ENCODE measurements at regions not wholly inside any gene's neighbourhood (a gene's known extent, or its start where the extent isn't known, plus 50 kb on each side); places are given as distances from the start of the nearest gene placed in this dataset.
A peak's percentile ranks its signal among the peaks of the same experiment; 100 is the strongest.

- H3K9me3 ChIP-seq (ENCODE audit: low read depth): no peaks in the 10 kb centered on the region
- no peak for DNase-seq
- H3K36me3 ChIP-seq (ENCODE audit: low read depth): no peaks in the 10 kb centered on the region
- H4K20me1 ChIP-seq (ENCODE audit: insufficient read depth): no peaks in the 10 kb centered on the region
- H3K79me2 ChIP-seq (ENCODE audit: insufficient read depth): no peaks in the 10 kb centered on the region
- TF ChIP-seq EZH2phosphoT487 (IDR thresholded peaks at IDR 0.05; ENCODE audit: insufficient read depth, low read depth) (no peak), EZH2 (IDR thresholded peaks at IDR 0.05; ENCODE audit: insufficient read depth, poor library complexity, severe bottlenecking) (no peak)
- H3K9me2 ChIP-seq (ENCODE audit: insufficient read depth): no peaks in the 10 kb centered on the region
- no peak overlapping the region for H3K4me2 ChIP-seq (ENCODE audit: unreplicated experiment)
- no peak overlapping the region for H2AFZ ChIP-seq
- no peak overlapping the region for H3K9ac ChIP-seq
- no peak overlapping the region for H3K27ac ChIP-seq
- H3F3A ChIP-seq (ENCODE audit: insufficient read depth): no peaks in the 10 kb centered on the region
- in situ Hi-C loops (cut with MboI): no loop called here
- WGBS, 2 experiments (ENCODE audit: low coverage in 1 of 2, low lambda C conversion rate in 2 of 2, missing lambda C conversion rate in 2 of 2): 0 to 3% methylated on average over 1 of the region's 1 CpG
- H3K4me3 ChIP-seq: no peak overlapping the region
- no peaks in the 10 kb centered on the region for H3K27me3 ChIP-seq (replicated peaks; ENCODE audit: insufficient read depth)
- H3K4me1 ChIP-seq (ENCODE audit: insufficient read depth): no peaks in the 10 kb centered on the region
Measured at GRCh38 chr5:88113429-88113828, 155.2 kb downstream of the TMEM161B start.

- Histone ChIP-seq H3K27ac (no peak overlapping the region), H3K4me2 (ENCODE audit: unreplicated experiment) (no peak overlapping the region), H3K36me3 (ENCODE audit: low read depth) (no peaks in the 10 kb centered on the region), H3F3A (ENCODE audit: insufficient read depth) (no peaks in the 10 kb centered on the region), H2AFZ (no peak overlapping the region), H3K9me2 (ENCODE audit: insufficient read depth) (no peaks in the 10 kb centered on the region), H4K20me1 (ENCODE audit: insufficient read depth) (no peaks in the 10 kb centered on the region), H3K4me1 (ENCODE audit: insufficient read depth) (no peaks in the 10 kb centered on the region), H3K4me3 (no peak overlapping the region), H3K9me3 (ENCODE audit: low read depth) (no peaks in the 10 kb centered on the region), H3K79me2 (ENCODE audit: insufficient read depth) (no peaks in the 10 kb centered on the region), H3K27me3 (replicated peaks; ENCODE audit: insufficient read depth) (no peaks in the 10 kb centered on the region), H3K9ac (no peak overlapping the region)
- DNase-seq: peak; percentile 28
- WGBS, 2 experiments (ENCODE audit: low coverage in 1 of 2, low lambda C conversion rate in 2 of 2, missing lambda C conversion rate in 2 of 2): 36 to 39% methylated on average over 5 of the region's 5 CpGs
- TF ChIP-seq EZH2 (IDR thresholded peaks at IDR 0.05; ENCODE audit: insufficient read depth, poor library complexity, severe bottlenecking): no peak
- no peak for TF ChIP-seq EZH2phosphoT487 (IDR thresholded peaks at IDR 0.05; ENCODE audit: insufficient read depth, low read depth)
- in situ Hi-C loops (cut with MboI): no loop called here
Measured at GRCh38 chr5:88109818-88110217, 158.8 kb downstream of the TMEM161B start.

GRCh38 chr5:88108490-88109279 lies 160.0 kb downstream of the TMEM161B start:
- in situ Hi-C loops (cut with MboI): no loop called here
- no peaks in the 10 kb centered on the region for H3K27me3 ChIP-seq (replicated peaks; ENCODE audit: insufficient read depth)
- WGBS, 2 experiments (ENCODE audit: low coverage in 1 of 2, low lambda C conversion rate in 2 of 2, missing lambda C conversion rate in 2 of 2): 57% methylated on average over 8 of the region's 8 CpGs
- DNase-seq: no peak
- H2AFZ ChIP-seq: no peak overlapping the region
- TF ChIP-seq EZH2phosphoT487 (IDR thresholded peaks at IDR 0.05; ENCODE audit: insufficient read depth, low read depth) (no peak), EZH2 (IDR thresholded peaks at IDR 0.05; ENCODE audit: insufficient read depth, poor library complexity, severe bottlenecking) (no peak)
- no peaks in the 10 kb centered on the region for H3F3A ChIP-seq (ENCODE audit: insufficient read depth)
- H3K79me2 ChIP-seq (ENCODE audit: insufficient read depth): no peaks in the 10 kb centered on the region
- H3K9me2 ChIP-seq (ENCODE audit: insufficient read depth): no peaks in the 10 kb centered on the region
- no peak overlapping the region for H3K27ac ChIP-seq
- H3K9ac ChIP-seq: no peak overlapping the region
- H3K4me3 ChIP-seq: no peak overlapping the region
- no peaks in the 10 kb centered on the region for H3K4me1 ChIP-seq (ENCODE audit: insufficient read depth)
- no peaks in the 10 kb centered on the region for H3K9me3 ChIP-seq (ENCODE audit: low read depth)
- H3K36me3 ChIP-seq (ENCODE audit: low read depth): no peaks in the 10 kb centered on the region
- no peak overlapping the region for H3K4me2 ChIP-seq (ENCODE audit: unreplicated experiment)
- H4K20me1 ChIP-seq (ENCODE audit: insufficient read depth): no peaks in the 10 kb centered on the region

- Histone ChIP-seq H2AFZ (no peak overlapping the region), H3K9ac (no peak overlapping the region), H3K36me3 (ENCODE audit: low read depth) (no peaks in the 10 kb centered on the region), H3K4me3 (no peak overlapping the region), H3K9me3 (ENCODE audit: low read depth) (no peaks in the 10 kb centered on the region), H3K27me3 (replicated peaks; ENCODE audit: insufficient read depth) (no peaks in the 10 kb centered on the region), H3F3A (ENCODE audit: insufficient read depth) (no peaks in the 10 kb centered on the region), H4K20me1 (ENCODE audit: insufficient read depth) (no peaks in the 10 kb centered on the region), H3K79me2 (ENCODE audit: insufficient read depth) (no peaks in the 10 kb centered on the region), H3K27ac (no peak overlapping the region), H3K4me2 (ENCODE audit: unreplicated experiment) (no peak overlapping the region), H3K9me2 (ENCODE audit: insufficient read depth) (no peaks in the 10 kb centered on the region), H3K4me1 (ENCODE audit: insufficient read depth) (no peaks in the 10 kb centered on the region)
- no peak for TF ChIP-seq EZH2phosphoT487 (IDR thresholded peaks at IDR 0.05; ENCODE audit: insufficient read depth, low read depth)
- TF ChIP-seq EZH2 (IDR thresholded peaks at IDR 0.05; ENCODE audit: insufficient read depth, poor library complexity, severe bottlenecking): no peak
- DNase-seq: no peak
- in situ Hi-C loops (cut with MboI): no loop called here
- WGBS, 2 experiments (ENCODE audit: low coverage in 1 of 2, low lambda C conversion rate in 2 of 2, missing lambda C conversion rate in 2 of 2): 2 to 3% methylated on average over 2 of the region's 2 CpGs
Measured at GRCh38 chr5:88094906-88095496, 173.6 kb downstream of the TMEM161B start.

Data from GM23248 (cell line).